Activated CD8-positive, alpha-beta memory T cell treated with anti-CD3 and anti-CD28 coated beads for 48 hours (primary cell): ENCODE measurements at regions not wholly inside any gene's neighbourhood (a gene's known extent, or its start where the extent isn't known, plus 50 kb on each side); places are given as distances from the start of the nearest gene placed in this dataset.

ENCODE experiments used
- DNase-seq, 3 experiments: peaks; one replicate each; pipeline ENCODE4 v3.0.0-alpha.2; 2020; ENCODE audit warnings: low read depth in 2 of 3, low spot score in 2 of 3

DNA sequence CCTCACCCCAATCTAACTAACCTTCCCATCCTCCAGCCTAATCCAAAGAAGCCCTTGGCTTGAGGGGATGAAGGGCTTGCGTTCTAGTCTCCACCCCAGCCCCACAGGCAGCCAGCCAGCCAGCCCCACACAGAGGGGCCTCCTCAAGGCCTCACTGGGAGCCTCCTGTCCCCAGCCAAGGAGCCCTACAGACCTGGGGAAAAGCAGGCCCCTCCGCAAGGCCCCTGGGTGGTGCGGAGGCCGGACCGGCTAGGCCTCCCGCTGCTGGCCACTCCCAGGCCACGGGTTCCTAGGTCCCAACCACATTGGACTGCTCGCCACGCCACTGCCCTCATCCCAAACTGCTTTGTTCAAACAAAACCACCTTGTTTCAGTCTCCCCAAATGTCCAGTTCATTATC, 78.0 kb downstream of the ZIC5 start:
- DNase-seq, result no peak

- DNase-seq, result no peak
Observed at GRCh38 chr13:99892866-99893504, 78.6 kb downstream of the ZIC5 start.

DNA sequence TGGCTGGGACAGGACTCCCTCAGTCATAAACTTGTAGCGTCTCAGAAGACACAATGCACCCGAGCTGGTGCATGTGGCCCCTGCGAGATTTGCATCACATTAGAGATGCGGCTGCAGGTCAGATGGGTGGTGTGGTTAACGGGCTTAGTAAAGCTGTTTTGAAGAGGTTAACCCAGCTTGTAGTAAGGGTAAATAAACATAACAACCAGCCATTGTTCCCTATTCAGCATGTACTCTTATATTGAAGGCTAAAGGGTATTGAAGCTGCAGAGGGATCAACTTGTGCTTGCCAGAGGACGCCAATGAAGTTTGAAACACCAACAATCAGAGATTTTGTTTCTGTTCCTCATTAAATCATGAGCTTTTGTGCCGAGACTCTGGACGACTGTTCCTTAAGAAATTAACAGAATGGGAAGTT, 79.4 kb downstream of the ZIC5 start:
- DNase-seq, result no peak

GRCh38 chr13:99886706-99887105, 84.9 kb downstream of the ZIC5 start:
- DNase-seq, result no peak

DNA sequence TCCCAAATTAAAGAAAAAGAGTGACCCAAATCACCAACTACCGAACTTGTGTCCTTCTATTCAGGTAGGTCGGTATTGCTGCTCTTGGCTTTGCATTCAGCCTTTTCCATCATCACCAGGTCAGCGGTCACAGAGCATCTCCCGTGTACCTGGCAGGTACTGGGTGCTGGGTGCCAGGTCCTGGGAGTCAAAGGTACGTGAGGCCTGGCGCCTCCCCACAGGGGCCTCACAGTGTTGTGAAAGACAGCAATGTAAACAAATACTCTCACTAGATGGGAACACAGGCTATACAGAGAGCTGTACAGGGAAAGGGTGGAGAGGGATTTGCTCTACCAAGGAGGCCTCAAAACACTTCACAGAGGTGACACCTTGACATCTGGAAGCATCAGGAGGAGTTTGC, 86.7 kb downstream of the ZIC5 start:
- DNase-seq, result no peak

GRCh38 chr13:99883805-99884204, 87.8 kb downstream of the ZIC5 start:
- no peak for DNase-seq

DNA sequence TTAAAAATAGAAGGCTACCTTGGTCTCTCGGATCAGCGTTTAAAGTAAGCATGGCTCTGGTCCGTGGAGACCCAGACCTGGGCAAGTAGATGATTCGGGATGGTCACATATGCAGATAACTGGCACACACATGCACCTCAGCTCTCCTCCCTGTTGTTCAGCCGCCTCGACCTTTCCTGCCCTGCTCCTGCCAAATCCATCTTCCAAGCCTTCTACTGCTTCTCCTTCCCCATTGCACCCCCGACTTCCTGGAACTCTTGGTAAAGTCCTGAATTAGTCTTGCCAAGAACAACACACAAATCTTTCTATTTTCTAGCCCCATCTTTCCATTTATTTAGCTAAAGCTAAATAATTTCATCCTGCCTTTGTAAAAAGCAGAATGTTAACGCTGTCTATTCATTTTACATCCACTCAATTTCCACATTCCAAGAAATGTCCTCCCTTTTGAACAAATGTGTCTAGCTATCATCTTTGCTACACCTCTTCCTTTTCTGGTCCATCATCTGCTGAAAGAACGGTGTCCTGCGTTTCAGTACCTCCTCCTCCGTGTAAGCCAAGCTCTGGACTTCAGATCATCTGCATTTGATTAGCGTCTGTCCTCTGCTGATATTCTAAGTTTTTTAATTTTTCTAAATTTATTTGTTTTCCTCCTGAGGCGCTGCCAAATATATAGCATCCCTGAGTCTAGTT, 92.5 kb downstream of the ZIC5 start:
- DNase-seq, result no peak

GRCh38 chr13:99876651-99877050, 94.9 kb downstream of the ZIC5 start:
- DNase-seq, result no peak

GRCh38 chr13:99875391-99875790, 96.2 kb downstream of the ZIC5 start:
- no peak for DNase-seq

DNA sequence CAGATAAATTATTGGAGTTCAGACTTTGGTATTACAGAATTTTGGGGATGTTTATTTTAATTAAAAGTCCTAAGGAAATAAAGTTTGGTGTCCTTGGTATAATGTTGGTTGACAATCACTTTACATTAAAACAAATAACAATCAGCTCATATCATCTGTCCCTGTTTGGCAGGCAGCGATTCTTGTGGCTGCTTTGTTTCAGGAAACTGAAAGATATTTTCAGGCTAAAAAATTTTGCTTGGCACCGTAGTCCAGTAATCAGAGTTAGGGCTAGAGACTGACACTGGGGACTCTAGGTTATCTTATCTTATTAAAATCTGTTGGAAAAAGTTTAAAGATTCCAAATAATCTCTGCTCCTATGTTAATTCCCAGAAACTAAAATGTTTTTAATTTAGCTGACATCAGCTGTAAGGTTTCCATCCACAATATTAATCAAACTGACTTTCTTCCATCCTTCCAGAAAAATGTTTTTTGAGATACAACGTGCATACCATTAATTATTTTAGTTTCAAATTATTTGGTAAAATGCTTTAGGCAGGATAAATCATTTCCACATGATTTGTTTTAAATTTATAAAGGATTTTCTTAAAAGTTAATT, 97.6 kb downstream of the ZIC5 start:
- no peak for DNase-seq

- no peak for DNase-seq
Observed at GRCh38 chr13:99873141-99873540, 98.4 kb downstream of the ZIC5 start.

- DNase-seq, result no peak
Observed at GRCh38 chr13:99871249-99871898, 100.2 kb downstream of the ZIC5 start.

DNA sequence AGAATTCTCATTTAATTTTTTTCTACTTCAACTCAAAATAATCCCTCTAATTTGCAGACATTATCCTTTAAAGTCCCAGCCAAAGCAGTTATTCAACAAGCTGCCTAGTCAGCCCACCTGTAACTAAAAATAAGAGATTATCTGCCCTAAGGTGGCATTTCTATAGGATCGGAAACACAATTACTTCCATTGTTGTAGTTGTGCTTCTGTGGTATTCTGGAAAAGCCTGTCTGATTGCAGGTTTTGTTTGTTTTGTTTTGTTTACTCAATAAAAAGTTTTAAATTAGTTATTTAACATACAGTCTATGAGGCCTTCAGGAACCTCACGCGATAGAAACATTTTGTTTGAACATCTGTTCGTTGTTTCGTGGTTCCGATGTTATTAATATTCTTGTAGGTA, 101.0 kb downstream of the ZIC5 start:
- no peak for DNase-seq

DNA sequence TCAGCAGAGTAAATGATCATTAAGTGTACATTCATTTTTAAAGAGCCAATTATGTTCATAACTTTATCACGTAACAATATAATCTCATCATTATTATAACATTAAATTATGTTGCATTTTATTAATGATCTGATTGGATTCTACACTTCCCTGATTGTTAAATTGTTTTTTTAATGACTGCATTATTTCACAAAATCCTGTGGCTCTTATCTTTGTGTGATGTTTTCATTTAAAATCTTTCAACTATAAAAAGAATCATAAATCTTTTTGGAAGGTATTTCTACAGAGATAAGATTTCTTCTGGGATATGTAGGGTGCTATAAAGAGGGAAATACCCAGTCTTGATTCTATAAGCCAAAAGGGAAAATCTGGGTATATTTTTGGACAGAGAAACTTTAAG, 101.7 kb downstream of the ZIC5 start:
- no peak for DNase-seq

DNA sequence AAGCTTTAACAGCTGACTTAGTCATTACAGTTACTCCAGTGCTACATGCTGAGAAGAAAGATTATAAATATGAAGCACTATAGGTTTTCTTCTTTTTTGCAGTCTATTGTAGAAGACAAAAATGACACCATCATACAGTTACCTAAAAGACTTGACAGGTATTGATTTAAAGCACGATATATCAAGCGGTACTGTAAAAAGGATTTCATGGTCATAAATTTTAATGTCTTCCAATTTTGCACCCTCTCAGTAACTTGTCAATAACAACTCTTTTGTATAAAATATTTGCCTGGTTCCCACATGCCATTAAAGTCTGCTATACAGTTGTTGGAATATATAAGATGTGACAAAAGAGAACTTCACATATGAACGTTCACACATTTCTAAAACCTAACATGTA, 102.8 kb downstream of the ZIC5 start:
- DNase-seq, result no peak

DNA sequence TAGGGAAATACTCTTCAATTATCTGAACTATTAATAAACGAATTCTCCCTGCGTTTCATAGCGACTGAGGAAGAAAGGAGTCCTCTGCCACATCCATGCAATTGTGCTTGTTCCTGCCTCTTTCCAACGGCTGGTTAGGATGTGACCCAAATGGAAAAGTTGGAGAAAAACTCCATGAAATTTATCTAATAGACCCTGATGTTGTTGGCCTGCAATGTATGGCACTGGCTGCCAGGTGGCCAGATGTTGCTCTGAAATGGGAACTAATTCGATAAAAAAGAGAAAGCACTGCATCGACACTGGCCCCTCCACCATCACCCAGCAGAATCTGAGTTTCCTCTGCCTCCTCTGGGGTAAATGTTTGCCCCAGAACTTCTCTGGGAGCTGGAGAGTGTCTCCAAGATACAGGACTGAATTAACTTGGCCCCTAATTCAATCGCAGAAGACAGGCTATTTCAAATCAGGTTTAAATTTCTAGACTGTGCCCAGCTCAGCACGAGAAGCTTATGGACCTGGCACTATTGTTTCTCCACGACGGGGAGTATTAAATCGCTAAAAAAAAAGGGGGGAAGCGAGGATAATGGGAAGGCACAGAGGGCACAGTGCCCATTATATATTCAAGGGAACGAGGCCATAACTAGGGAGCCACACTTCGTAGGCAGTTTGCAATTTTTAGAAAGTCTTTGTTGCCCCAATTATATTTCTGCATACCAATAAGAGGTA, 103.9 kb downstream of the ZIC5 start:
- DNase-seq, result no peak

DNA sequence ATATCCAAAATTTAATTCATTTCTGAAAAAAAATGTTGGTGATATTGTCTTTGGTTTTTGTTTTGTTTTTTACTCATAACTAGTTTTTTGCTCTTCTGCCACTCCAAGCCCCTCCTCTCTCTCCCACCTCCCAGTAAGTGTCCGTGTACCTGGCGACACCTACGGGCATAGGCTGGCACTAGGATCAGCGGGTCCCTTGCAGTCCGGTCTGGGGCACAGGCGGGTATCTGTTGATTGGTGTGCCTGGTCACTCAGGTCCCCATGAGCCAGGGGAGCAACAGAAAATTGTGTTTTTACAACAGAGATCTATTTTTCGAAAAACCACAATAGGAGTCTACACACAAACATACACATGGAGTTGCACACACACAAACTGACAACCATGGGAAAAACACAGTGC, 104.8 kb downstream of the ZIC5 start:
- DNase-seq, result no peak

GRCh38 chr13:99865420-99865930, 106.1 kb downstream of the ZIC5 start:
- DNase-seq, result no peak

DNA sequence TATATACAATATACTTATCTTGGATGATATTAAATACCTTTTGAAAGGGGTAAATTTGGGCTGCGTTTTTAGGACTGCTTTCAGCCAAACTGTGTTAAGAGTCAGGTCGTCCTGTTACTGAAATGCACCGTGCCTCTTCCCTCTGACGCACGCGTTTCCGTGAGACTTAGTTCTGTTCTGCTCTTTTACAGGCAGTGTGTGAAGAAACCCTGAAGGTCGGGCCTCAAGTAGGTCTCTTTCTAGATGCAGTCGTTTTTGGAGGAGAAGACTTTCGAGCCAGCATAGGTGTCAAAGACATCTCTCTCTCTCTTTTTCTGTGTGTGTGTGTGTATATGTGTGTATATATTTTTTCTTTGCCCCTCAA, 107.0 kb downstream of the ZIC5 start:
- no peak for DNase-seq

DNA sequence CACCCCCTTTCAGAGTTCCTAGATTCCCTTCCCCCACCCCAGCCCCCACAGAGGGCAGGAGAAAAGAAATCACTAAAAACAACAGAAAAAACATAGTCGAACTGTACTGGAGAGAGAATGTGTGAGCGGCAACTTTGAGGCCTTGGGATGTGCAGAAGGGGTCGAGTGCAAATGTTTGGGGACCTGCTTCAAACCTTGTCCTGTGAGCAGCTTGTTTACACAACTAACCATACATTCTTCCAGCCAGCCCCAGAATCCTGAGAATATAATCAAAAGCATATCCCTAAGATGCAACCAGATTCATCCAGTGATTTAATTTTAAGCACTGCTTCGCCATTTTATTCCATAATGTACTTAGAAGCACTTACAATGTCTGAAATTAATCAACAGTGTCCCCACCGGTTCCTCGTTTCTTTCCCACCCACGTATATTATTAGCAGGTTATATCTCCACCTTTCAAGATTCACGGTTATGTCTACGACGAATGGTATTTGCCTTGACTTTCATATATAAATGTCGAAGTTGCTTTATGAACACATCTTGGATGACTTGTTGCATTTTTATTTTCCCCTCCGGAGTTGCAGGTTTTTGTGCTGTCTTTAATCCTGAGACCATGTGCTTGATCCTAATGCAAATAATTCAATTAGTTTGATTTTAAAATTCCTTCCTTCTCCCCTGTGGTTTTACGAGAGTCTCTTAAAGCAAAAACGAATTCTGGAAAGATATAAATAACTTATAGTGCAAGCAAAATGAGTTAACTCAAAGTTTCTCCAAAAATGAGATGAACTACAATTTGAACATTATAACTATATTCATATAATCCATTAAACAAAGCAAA, 107.6 kb downstream of the ZIC5 start:
- DNase-seq, result no peak

DNA sequence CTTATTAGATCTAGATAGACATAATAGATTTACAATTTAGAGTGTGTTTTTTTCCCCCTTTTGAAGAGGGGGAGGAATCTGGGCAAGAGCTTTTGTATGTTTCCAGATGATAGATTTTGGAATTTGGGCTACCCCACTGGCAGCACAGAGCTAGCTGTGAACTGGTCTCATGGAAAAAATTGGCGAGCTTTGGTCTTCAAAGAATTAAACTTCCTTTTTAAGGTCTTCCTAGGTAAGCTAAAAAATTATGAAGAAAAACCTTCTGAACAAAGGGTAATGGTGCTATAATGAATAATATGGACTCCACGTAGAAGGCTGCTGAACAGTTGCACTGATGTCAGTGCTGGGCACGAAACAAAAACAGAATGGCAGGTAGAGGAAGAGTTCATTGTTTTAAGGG, 109.3 kb downstream of the ZIC5 start:
- DNase-seq, result no peak
